C4-2B (cell line): ENCODE measurements at regions not wholly inside any gene's neighbourhood (a gene's known extent, or its start where the extent isn't known, plus 50 kb on each side); places are given as distances from the start of the nearest gene placed in this dataset.

ENCODE experiments used
- ZFX ChIP-seq: fragments of 450-650 bp; IDR thresholded peaks from 2 replicates; pipeline ENCODE4 v1.6.1; 2017
- TF ChIP-seq, protein P1 (sequence below): fragments of 450-650 bp; conservative IDR thresholded peaks from 2 replicates; pipeline ENCODE4 v1.5.1; 2017; ENCODE audit warnings: mild to moderate bottlenecking

DNA sequence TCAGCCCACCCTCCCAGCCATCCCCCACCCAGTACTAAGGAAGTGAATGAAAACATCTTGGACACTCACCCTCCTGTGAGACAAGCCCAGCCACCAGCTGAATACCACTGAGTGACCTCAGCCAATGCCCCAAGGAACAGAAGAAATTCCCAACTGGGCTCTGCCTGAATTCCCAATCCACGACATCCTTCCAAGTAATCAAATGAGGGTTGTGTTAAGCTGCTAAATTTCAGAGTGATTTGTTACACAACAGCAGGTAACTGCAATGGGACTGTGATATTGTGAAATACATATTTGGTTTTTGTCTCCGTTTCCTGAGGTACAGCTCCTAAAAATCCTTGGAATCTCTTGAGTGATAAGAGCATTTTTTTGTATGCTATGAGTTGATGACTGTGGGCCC lies 578.7 kb upstream of the CDH11 start:
- TF ChIP-seq, protein P1, sequence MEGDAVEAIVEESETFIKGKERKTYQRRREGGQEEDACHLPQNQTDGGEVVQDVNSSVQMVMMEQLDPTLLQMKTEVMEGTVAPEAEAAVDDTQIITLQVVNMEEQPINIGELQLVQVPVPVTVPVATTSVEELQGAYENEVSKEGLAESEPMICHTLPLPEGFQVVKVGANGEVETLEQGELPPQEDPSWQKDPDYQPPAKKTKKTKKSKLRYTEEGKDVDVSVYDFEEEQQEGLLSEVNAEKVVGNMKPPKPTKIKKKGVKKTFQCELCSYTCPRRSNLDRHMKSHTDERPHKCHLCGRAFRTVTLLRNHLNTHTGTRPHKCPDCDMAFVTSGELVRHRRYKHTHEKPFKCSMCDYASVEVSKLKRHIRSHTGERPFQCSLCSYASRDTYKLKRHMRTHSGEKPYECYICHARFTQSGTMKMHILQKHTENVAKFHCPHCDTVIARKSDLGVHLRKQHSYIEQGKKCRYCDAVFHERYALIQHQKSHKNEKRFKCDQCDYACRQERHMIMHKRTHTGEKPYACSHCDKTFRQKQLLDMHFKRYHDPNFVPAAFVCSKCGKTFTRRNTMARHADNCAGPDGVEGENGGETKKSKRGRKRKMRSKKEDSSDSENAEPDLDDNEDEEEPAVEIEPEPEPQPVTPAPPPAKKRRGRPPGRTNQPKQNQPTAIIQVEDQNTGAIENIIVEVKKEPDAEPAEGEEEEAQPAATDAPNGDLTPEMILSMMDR: no peak
- TF ChIP-seq ZFX: no peak
